Calu3 (cell line): ENCODE measurements at regions not wholly inside any gene's neighbourhood (a gene's known extent, or its start where the extent isn't known, plus 50 kb on each side); places are given as distances from the start of the nearest gene placed in this dataset.

Source experiments
- BruUV-seq: library from RNA; stranded (reverse); fragments of 400-500 nt; replicated peaks from 2 replicates; lab custom pipeline; 2021; lab: Mats Ljungman, UMichigan
- CTCF ChIA-PET: fragments of 300-600 bp; sonication (Branson Sonifier 250); formaldehyde crosslinking; loops from one replicate; lab custom pipeline; 2022; ENCODE audit warnings: antibody characterized with exemption; lab: Charles Lee
- DNase-seq: peaks from one replicate; pipeline ENCODE4 v3.0.0; 2022
- H3K27ac Mint-ChIP-seq: one replicate; pipeline ENCODE4 v1.8.0; 2022; ENCODE audit warnings: mixed read lengths; ENCODE audit not compliant: unreplicated experiment
- H3K27me3 Mint-ChIP-seq: one replicate; pipeline ENCODE4 v1.8.0; 2022; ENCODE audit warnings: mixed read lengths; ENCODE audit not compliant: unreplicated experiment
- H3K36me3 Mint-ChIP-seq: one replicate; pipeline ENCODE4 v1.8.0; 2022; ENCODE audit warnings: mild to moderate bottlenecking, moderate library complexity, mixed read lengths; ENCODE audit not compliant: insufficient read depth, unreplicated experiment
- H3K4me1 Mint-ChIP-seq: one replicate; pipeline ENCODE4 v1.8.0; 2022; ENCODE audit warnings: mild to moderate bottlenecking, low read depth, mixed read lengths; ENCODE audit not compliant: unreplicated experiment
- H3K4me3 Mint-ChIP-seq: one replicate; pipeline ENCODE4 v1.8.0; 2022; ENCODE audit warnings: mild to moderate bottlenecking, low read depth, moderate library complexity, mixed read lengths; ENCODE audit not compliant: unreplicated experiment
- H3K9me3 Mint-ChIP-seq: one replicate; pipeline ENCODE4 v1.8.0; 2022; ENCODE audit warnings: low read depth, mixed read lengths; ENCODE audit not compliant: unreplicated experiment
- CTCF ChIP-seq: fragments of 200-600 bp; IDR thresholded peaks from one replicate; pipeline ENCODE4 v1.8.0; 2022; ENCODE audit warnings: antibody characterized with exemption; ENCODE audit not compliant: unreplicated experiment
- intact Hi-C: fragments of 100-400 bp; cut with micrococcal nuclease; formaldehyde crosslinking; loops from one replicate; pipeline ENCODE4 v1.10.0; 2022; ENCODE audit not compliant: unreplicated experiment

GRCh38 chr22:48104102-48104738 lies 1341.8 kb downstream of the TBC1D22A start:
- intact Hi-C loops = no loop called here
- no TSS peak for BruUV-seq
- CTCF ChIA-PET = no interaction called here

DNA sequence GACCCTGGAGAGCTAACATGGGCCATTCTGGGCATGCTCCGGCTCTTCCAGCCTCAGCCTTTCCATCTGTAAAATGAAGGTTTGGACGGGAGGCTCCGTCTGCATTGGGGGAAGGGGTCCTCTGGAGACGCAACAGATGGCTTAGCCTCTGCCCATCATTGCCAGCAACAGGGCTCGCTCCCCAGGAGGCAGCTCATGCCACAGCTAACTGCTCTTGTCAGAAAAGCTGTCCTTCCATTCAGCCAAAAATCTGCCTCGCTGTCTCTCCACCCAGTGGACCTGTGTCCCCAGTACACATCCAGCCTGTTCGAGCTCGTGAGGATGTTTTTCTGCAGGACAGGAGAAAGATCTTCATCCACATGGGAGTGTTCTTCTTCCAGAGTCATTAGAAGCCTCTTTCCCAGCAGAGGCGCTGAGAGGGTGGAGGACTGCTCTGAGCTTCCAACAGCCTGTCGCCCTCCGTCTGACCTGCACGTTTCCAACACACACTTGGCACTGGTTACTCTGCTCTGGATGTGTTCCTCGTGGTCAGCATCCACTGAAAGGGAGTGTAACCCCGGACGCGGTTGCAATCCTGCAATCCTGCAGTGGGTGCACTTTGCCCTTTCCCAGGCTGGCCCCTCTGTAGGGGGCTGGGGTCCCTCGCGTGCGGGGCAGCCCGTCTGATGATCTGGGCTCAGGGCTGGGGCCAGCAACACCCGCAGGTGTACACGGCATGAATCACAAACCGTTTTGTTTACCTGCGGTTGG lies 1340.9 kb downstream of the TBC1D22A start:
- H3K9me3 Mint-ChIP-seq = peaks cover 27% of the 10 kb centered on the region
- no peak overlapping the region for H3K4me3 Mint-ChIP-seq
- CTCF ChIA-PET = interaction anchor here (0.9 kb wide), 1 partner anchor 12 kb away, joined by 3 read pairs; no protein-coding TSS in a partner anchor
- intact Hi-C loops = no loop called here
- H3K27me3 Mint-ChIP-seq = no peaks in the 10 kb centered on the region
- no peaks in the 10 kb centered on the region for H3K4me1 Mint-ChIP-seq
- no peak overlapping the region for H3K27ac Mint-ChIP-seq
- H3K36me3 Mint-ChIP-seq = no peaks in the 10 kb centered on the region
- no peak for TF ChIP-seq CTCF
- BruUV-seq = no TSS peak
- DNase-seq = no peak

More at GRCh38 chr22:48104102-48104738, 1341.8 kb downstream of the TBC1D22A start:
- H3K9me3 Mint-ChIP-seq = peaks cover 32% of the 10 kb centered on the region
- H3K27ac Mint-ChIP-seq = no peak overlapping the region
- DNase-seq = no peak
- H3K4me1 Mint-ChIP-seq = no peaks in the 10 kb centered on the region
- no peaks in the 10 kb centered on the region for H3K36me3 Mint-ChIP-seq
- no peaks in the 10 kb centered on the region for H3K27me3 Mint-ChIP-seq
- no peak overlapping the region for H3K4me3 Mint-ChIP-seq
- no peak for TF ChIP-seq CTCF

GRCh38 chr22:48102581-48102980 lies 1340.1 kb downstream of the TBC1D22A start:
- TF ChIP-seq CTCF = no peak
- Mint-ChIP-seq H3K27ac (no peak overlapping the region), H3K4me1 (no peaks in the 10 kb centered on the region), H3K9me3 (peaks cover 32% of the 10 kb centered on the region), H3K4me3 (no peak overlapping the region), H3K27me3 (no peaks in the 10 kb centered on the region), H3K36me3 (no peaks in the 10 kb centered on the region)
- intact Hi-C loops = no loop called here
- BruUV-seq = no TSS peak
- DNase-seq = no peak
- CTCF ChIA-PET = interaction anchor here (0.9 kb wide), 1 partner anchor 13 kb away, joined by 3 read pairs; no protein-coding TSS in a partner anchor

DNA sequence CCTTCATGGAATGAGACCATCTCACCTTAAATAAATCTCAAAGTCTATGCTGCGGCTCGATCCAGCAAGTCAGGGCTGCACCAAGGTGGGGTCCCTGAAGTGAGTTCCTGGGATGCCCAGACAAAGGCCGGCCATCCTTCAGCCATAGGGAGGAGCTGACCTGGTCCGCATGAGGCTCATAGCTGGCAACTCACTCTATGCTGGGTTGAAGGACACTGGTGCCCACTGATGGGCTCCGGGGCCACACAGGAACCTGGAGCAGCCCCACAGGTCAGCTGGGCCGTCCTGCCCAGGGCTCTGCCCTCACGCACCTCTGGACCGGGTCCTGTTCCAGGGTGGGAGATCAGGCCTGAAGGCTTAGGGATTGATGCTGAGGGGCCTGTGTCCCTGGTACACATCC lies 1339.3 kb downstream of the TBC1D22A start:
- no peak for DNase-seq
- Mint-ChIP-seq H3K27me3 (no peaks in the 10 kb centered on the region), H3K36me3 (no peaks in the 10 kb centered on the region), H3K4me3 (no peak overlapping the region), H3K27ac (no peak overlapping the region), H3K4me1 (no peaks in the 10 kb centered on the region), H3K9me3 (peaks cover 28% of the 10 kb centered on the region)
- BruUV-seq = no TSS peak
- intact Hi-C loops = no loop called here
- no peak for TF ChIP-seq CTCF
- CTCF ChIA-PET = no interaction called here
